Stimulated activated CD8-positive, alpha-beta memory T cell treated with anti-CD3 and anti-CD28 coated beads, Interleukin-7, amount 100 ng/mL, for 4 hours (primary cell): ENCODE measurements at regions not wholly inside any gene's neighbourhood (a gene's known extent, or its start where the extent isn't known, plus 50 kb on each side); places are given as distances from the start of the nearest gene placed in this dataset.

Source experiments
- DNase-seq, 2 donors: peaks; one replicate each; pipeline ENCODE4 v3.0.0-alpha.2; 2020; ENCODE audit warnings: low read depth in 2 of 2

DNA sequence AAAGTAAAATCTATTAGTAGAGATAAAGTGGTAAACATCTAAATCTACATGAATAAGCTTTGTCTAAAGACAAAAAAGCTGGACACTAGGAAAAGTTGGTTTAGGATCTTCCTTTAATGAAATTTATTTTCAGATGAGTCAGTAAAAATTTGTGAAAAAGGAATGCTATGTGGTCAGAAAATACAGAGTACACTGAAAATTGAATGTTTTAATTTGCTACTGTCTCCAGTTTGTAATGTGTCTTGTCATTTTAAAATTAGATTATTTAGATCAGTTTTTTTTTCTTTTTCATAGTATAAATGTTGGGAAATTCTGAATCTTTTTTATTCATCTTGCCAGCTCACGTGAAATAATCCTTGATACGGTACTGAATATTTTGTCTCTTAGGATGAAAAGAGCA lies 56.9 kb downstream of the SLITRK6 start:
- DNase-seq, result no peak

DNA sequence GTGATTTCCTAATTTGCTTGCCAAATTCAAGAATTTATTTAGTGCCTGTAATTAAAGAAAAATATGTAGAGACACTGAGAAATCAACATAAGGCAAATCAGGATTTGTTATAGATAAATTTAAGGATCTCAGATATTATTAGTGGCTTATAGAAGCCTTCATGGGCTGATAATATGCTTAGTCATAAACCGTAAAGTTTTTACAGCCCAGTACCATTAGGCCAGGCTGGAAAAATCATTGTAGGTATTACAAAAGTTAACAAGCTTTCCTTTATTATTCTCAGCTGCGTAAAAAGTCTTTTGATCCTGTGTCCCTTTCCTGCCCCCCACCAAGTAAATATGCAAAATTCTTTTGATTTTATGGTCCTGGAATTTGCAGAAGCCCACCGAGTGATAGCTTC lies 58.2 kb downstream of the SLITRK6 start:
- no peak for DNase-seq

DNA sequence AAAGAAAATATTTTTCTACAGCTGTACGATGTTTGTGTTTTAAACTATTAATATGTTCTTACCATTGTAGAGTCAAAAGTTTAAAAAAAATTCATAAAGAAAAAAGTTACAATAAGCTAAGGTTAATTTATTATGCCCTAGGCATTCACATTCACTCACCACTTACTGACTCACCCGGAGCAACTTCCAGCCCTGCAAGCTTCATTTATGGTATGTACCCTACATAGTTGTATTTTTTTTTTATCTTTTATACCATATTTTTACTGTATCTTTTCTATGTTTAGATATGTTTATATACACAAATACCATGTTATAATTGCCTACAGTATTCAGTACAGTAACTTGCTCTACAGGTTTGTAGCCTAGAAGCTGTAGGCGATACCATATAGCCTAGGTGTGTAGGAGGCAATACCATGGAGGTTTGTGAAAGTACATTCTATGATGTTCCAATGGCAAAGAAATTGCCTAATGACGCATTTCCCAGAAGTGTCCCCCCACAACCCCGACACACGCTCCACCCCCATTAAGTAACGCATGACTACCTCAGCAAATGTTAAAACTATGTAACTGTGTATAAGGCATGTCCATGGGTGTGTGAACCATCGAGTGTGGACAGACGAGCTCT lies 60.4 kb downstream of the SLITRK6 start:
- DNase-seq, result no peak

DNA sequence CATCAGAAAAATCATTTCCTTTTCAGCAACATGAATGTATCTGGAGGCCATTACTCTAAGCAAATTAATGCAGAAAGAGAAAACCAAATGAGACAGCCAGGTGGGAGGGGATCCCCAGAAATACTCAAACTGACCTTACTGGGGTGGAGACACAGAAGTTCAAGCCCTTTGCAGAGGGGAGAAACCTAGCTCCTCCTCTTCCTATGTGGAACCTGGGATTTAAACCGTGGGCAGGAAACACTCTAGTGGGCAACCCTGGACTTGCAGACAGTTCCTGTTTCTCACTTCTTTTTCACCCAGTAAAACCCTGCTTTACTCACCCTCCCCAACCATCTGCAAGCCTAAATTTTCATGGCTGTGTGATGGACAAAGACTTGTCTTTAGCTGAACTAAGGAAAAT lies 61.3 kb downstream of the SLITRK6 start:
- no peak for DNase-seq

DNA sequence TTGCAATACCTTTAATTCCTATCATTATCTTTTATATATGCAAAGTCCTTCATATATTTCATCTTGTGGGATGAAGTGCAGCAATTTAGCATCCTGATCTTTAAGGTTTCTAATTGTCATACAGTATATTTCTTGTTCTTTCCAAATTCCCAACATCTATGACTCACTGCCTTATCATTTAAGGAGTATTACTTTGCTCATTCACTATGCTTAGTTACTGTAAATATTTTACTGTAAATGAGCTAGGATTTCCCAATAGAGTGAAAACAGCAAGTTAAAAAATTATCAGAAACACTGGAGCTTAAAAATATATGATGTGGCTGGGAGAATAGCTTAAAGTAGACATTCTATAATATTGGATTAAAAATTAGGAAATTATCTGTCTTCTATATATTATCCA lies 69.9 kb downstream of the SLITRK6 start:
- DNase-seq, result no peak

DNA sequence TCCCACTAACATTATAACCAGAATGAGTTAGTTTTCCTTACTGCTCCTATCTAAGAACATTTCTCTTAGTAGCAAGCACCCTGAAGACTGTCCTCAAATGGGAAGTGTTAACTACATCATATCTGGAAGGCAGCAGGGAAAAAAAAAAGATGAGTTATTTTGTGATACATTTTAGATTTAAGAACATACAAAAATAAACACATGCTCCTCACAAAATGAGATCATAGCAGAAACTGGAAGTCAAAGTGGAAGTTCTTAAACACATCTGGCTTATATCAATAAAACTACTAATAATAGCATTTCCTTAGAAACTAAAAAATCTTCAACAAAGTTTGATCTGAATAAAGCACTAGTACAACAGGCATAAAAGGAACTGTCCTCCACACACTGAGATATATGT lies 70.4 kb downstream of the SLITRK6 start:
- DNase-seq, result no peak

DNA sequence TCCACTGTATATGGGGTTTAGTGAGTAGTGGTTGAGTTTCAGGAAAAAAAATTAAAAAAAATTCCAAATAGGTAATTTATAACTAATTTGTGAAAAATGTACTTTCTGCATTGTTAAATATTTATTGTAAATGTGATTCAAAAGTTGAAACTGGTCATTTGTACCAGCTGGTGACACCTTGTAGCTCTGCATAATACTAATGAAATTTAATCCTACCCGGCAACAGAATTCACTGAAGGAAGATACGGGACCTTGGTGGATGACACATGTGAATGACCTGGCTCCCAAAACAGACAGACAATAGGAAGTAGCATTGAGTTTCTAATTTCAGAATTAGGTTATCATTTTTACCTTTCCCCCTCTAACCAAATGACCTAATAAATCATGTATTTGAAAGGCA lies 73.8 kb downstream of the SLITRK6 start:
- no peak for DNase-seq

DNA sequence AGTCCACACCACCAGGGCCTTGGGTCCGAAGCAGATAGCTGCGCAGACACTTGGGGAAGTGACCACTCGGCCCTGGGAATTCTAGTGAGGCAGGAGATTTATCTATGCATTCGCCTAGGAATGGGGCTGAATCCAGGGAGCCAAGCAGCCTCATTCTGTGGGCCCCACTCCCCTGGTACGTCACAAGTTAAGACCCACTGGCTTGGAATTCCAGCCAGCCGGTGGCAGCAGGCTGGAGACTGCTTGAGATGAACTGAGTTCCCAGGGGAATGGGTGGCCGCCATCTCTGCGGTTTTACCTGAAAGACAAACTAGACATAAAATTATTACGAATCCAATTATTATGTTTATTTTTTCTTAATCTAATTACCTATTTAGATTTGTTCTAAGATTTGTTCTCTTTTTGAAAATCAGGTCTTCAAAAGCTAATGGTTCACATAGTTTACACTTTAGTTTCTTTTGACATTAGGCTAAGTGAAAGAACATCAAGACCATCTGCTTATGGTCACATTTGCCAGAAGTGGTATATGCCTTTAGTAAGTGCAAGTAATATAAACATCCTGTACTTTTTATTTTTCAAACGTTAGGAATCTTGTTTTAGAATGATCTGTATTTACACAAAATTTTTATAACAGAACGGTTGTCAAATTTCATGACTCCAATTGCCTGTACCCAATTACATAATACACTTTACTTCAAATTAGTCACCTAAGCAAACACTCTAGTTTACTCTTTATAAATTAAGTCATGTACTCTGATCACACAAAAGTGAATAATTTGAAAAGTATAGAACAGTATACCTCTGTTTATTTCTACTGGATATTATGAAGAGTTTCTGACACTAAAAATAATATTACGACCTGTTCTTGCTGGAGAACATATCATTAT lies 74.4 kb downstream of the SLITRK6 start:
- no peak for DNase-seq

DNA sequence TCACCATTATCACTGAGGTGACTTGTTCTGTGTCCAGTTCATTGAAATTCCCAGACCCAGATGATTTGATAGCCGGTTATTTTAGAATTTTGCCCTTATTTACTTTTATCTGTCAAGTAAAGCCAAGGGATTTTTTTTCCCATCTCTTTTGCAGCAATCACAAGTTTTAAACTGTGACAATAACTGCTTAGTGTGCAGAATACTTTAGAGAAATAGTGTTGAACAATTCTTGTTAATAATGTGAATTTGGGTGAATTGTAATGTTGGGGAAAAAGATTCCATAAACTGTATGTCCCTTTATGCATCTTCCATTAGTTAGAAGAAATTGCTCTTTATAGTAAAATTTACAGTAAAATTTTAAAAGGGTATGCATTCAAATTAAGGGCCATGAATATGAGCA lies 79.5 kb downstream of the SLITRK6 start:
- DNase-seq, result no peak

DNA sequence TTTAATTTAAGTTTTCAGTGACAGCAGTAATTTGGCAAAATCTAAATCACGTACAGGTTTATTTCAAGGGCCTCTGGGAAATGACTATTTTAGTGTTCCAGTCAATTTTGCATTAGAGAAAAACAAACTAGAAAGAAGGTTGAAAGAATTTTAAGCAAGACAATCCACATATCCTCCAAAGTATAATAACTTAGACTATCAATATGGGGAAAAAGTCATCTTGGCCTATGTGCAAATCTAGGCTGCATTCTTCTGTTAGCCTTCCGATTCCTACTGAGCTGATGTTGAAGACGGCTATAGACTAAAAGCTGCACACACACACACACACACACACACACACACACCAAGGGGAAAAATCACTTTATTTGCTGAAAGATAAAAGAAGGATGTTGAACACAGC lies 81.3 kb downstream of the SLITRK6 start:
- DNase-seq, result no peak

DNA sequence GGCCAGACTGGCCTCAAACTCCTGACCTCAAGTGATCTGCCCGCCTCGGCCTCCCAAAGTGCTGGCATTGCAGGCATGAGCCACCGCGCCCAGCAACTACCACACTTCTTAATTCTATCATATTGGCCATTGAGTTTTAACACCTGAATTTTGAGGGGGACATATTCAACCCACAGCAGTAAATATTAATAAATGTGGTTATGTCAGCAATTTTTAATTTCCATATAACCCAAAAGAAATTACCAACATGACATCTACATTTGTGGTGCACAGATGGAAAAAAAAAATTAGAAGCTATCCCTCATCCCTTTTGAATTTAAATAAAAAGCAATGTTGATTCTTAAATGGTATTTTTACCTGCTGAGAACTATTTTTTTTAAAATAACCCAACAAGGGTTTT lies 88.7 kb downstream of the SLITRK6 start:
- DNase-seq, result no peak

DNA sequence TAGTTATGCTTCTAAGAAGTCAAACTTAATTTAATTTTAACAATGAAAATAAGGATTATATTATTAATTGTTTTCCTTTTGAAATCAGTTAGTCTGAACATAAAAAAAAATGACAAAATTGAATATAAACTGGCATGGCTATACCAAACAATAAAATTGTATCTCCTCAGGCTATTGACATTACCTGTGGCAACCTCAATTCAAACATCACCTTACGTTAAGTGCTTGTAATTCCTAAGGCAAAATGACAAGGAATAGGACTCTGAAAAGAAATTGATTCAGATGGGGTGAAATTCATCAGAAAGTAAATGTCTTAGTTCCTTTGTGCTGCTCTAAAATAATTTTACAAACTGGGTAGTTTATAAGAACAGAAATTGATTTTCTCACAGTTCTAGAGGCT lies 89.5 kb downstream of the SLITRK6 start:
- no peak for DNase-seq

DNA sequence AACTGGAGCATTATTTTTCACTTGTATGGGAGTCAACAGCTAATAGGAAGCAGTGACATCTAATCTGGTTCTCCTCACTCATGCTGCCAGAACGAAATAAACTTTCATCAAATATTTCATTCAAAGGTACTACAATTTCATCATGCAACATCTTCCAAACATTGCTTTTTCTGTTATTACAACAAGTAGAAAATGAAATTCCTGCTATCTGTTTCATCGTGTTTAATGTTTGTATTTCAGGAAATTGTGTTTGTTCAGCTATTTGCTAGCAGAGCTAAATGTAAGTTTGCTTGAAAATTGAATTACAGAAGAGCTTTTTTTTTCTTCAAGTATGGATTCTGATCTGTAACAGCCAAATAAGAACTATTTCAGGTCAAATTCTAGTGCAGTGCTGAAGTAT lies 90.1 kb downstream of the SLITRK6 start:
- no peak for DNase-seq

DNA sequence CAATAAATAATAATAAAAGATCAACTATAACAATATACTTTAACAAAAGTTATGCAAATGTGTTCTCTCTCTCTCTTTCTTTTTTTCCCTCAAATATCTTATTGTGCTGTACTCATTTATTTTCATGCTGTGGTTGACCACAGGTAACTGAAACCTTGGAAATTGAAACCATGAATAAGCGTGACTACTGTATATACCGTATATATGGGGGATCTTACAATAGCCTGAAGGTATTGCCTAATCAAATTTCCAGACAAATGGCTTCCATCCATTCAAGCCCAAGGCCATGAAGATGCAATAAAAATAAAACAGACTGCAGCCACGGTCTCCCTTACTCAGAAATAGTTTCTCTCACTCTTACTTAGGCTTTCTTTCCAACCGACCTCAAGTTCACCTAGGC lies 98.3 kb downstream of the SLITRK6 start:
- DNase-seq, result no peak

DNA sequence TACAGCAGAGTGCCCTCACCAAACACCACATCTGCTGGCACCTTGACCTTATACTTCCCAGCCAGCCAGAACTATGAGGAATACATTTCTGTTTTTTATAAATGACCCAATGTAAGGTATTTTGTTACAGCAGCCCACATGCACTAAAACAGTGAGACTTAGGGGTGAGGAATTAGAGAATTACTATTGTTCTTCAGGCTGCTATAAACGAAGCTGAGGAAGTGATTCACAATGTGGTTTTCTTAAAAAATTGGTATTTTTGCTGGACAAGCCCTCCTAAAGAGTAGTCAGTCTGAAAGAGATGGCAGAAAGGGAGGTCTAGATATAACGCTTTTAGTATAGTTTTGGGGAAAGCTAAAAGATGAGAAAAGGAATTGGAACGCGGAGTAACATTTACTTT lies 101.0 kb downstream of the SLITRK6 start:
- no peak for DNase-seq

DNA sequence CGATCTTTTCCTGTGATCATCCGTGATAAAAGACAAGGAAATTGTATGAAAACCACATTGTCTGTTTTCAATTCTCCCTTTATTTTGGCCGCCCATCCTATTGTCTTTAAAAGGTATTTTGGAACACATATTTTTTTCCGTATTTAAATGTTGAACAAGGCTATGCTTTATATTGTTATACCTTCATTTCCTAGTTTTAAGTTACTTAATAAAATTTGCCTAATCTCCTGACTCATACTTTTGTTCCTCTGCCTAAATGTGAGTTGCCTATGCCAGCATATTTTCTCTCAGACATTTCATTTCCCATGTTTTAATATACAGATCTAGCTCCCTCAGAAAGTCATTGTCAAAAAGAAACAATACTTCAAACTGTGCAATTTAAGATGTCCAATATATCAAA lies 104.2 kb downstream of the SLITRK6 start:
- no peak for DNase-seq

DNA sequence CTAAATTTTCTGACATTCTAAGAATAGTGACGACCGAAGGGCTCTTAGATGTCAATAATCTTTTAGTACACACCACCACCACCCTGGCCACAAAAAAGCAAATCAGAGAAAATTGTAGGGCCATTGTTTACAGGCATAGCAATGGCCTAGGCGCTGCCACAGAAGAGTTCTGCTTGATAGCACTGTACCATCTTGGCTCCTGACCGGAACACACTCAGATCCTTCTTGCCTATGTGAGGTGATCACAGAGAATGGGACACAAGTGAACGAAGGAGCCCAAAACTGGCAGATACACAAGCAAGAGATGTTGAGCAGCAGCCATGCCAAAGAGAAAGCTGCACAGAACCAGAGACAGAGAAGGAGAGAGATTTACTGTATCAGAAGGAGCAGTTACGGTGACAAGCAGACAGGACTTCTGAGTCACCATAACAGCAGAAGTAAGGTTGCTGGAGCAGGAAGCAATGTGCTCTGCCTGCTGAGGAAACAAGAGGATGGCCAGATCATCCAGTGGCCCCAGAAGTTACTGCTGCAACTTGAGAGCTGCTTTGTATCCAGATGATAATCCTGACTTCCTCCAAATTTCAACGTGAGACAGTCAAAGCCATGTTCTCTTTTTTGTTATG lies 105.2 kb downstream of the SLITRK6 start:
- DNase-seq, result no peak

DNA sequence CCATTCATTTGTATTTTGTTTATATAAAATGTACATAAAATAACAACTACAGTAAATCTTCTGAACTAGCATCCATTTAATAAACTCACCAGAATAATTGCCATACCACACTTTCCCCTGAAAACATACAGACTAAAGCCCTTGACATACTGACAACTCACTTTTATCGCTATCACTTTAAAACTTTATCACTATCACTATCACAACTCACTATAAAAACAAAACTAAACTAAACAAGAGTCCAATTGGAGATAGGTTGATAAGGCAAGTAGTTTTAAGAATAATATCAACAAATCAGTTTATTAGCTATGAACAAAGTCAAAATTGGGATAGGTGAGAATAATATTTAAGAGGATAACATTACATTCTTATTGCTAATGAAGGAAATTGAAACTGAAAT lies 108.9 kb downstream of the SLITRK6 start:
- DNase-seq, result no peak

DNA sequence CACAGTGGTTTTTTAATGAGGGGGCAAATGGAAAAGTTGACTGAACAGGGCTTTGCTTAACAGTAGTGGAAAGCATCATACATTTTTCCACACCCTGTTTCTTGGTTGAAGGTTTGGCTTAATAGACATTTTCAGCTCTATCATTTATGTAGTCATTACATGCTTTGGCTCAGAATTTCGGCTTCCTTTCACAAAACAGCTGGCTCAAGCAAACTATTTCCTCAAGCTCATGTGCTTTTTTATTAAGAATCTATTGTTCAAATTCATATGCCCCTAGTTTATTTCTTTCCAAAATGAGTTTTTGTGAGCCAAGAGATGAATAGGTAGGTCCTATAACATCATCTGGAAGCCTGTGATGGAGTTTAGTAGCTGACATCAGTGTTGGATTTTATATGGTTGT lies 113.8 kb downstream of the SLITRK6 start:
- no peak for DNase-seq

DNA sequence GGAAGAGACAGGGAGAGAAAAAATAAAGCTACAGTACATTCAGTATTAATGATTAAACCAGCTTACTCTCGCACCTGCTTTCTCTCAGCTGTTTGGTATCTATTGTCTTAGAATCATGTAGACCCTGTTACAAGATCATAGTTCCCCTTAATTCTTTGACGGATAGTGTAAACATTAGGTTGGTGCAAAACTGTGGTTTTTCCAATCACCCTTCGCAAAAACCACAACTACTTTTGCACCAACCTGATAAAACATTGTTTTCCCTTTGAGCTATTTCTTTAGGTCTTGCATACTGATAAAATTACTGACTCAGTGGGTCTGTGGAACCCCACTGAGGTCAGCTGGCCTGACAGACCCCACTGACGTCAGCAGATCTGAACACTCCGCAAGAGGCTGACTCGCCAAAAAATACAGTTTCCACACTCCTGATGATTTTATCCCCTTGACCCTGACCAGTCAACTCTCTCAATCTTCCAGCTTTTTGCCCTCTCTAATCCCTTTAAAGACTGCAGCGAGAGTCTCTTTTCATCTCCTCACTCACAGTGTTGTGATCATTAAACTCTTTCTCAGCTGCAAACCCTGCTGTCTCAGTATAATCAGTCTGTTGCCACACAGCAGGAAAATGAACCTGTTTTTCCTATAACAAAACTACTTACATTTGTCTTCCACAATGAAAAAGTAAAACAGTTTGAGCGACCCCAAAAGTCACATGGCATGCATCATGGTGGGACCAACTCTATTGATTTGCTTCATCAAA lies 123.9 kb downstream of the SLITRK6 start:
- no peak for DNase-seq

DNA sequence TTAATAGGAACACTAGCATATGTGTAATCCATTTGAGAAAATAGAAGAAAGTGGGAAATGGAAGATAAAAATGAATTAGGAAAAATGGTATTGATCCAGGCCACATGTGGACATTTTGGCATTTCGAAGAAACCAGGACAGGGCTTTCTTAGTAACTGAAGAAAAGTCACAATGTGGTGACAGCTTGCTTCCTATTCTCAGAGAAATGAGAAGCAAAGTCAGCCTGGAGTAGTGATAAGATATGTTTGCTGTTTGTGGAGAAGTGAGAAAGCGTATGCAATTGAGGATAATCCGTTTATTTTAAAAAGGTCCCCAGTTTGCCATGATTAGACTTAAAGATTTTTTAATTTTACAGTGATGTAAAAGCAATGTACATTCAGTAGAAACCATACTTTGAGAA lies 127.9 kb downstream of the SLITRK6 start:
- DNase-seq, result no peak

DNA sequence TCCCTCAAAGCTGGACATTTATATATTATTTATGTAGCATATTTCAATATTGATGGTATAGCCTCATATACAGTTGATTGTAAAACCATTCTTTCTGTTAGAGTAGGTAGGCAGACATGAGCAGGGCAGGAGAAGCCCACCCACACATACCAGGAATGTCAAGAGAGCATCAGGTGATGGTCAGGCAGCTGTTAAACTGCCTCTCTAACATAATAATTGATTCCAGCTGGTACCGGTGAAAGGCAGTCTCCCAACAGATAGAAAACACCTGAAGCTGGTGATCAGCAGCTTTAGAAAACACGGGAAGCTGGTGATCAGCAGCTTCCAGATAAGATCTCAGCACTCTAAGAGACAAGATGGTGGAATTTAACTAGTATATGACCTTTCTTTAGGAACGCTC lies 132.9 kb downstream of the SLITRK6 start:
- no peak for DNase-seq
